Ramos (cell line): ENCODE measurements at regions not wholly inside any gene's neighbourhood (a gene's known extent, or its start where the extent isn't known, plus 50 kb on each side); places are given as distances from the start of the nearest gene placed in this dataset.

ENCODE experiments used
- in situ Hi-C: fragments of 300-500 bp; cut with MboI; formaldehyde crosslinking; loops from one replicate; pipeline ENCODE4 v1.14.3; 2022; ENCODE audit warnings: low sequenced_read_pairs; ENCODE audit not compliant: unreplicated experiment

- in situ Hi-C loops, result loop anchor here (25.0 kb wide), 1 partner anchor 588 kb away; no protein-coding TSS in a partner anchor
These were observed 243.4 kb upstream of the PELI2 start for GRCh38 chr14:55874785-55875184.

- in situ Hi-C loops, result no loop called here
These were observed 240.3 kb upstream of the PELI2 start for GRCh38 chr14:55877942-55878341.

- in situ Hi-C loops, result no loop called here
These were observed 236.5 kb upstream of the PELI2 start for GRCh38 chr14:55881577-55882241.

- in situ Hi-C loops, result no loop called here
These were observed 233.4 kb upstream of the PELI2 start for GRCh38 chr14:55884819-55885218.

- in situ Hi-C loops, result no loop called here
These were observed 229.1 kb upstream of the PELI2 start for GRCh38 chr14:55889124-55889523.

- in situ Hi-C loops, result no loop called here
These were observed 226.5 kb upstream of the PELI2 start for GRCh38 chr14:55891692-55892091.

- in situ Hi-C loops, result no loop called here
These were observed 225.3 kb upstream of the PELI2 start for GRCh38 chr14:55892906-55893305.

GRCh38 chr14:55893705-55894104 lies 224.5 kb upstream of the PELI2 start:
- in situ Hi-C loops, result no loop called here

GRCh38 chr14:55897031-55897430 lies 221.2 kb upstream of the PELI2 start:
- in situ Hi-C loops, result no loop called here

- in situ Hi-C loops, result no loop called here
These were observed 219.3 kb upstream of the PELI2 start for GRCh38 chr14:55898938-55899337.

- in situ Hi-C loops, result no loop called here
These were observed 218.7 kb upstream of the PELI2 start for GRCh38 chr14:55899531-55899930.

GRCh38 chr14:55900749-55901148 lies 217.5 kb upstream of the PELI2 start:
- in situ Hi-C loops, result no loop called here

GRCh38 chr14:55901291-55901690 lies 216.9 kb upstream of the PELI2 start:
- in situ Hi-C loops, result no loop called here

- in situ Hi-C loops, result no loop called here
These were observed 216.0 kb upstream of the PELI2 start for GRCh38 chr14:55902241-55902640.

GRCh38 chr14:55904086-55904485 lies 214.1 kb upstream of the PELI2 start:
- in situ Hi-C loops, result no loop called here

GRCh38 chr14:55908106-55908505 lies 210.1 kb upstream of the PELI2 start:
- in situ Hi-C loops, result no loop called here

GRCh38 chr14:55909879-55910278 lies 208.3 kb upstream of the PELI2 start:
- in situ Hi-C loops, result no loop called here

- in situ Hi-C loops, result no loop called here
These were observed 207.5 kb upstream of the PELI2 start for GRCh38 chr14:55910601-55911243.

GRCh38 chr14:55911776-55912175 lies 206.4 kb upstream of the PELI2 start:
- in situ Hi-C loops, result no loop called here

- in situ Hi-C loops, result no loop called here
These were observed 205.9 kb upstream of the PELI2 start for GRCh38 chr14:55912344-55912743.

GRCh38 chr14:55913324-55914025 lies 204.7 kb upstream of the PELI2 start:
- in situ Hi-C loops, result no loop called here
